Activated CD4-positive, alpha-beta T cell treated with anti-CD3 and anti-CD28 coated beads for 24 hours (primary cell): ENCODE measurements at regions not wholly inside any gene's neighbourhood (a gene's known extent, or its start where the extent isn't known, plus 50 kb on each side); places are given as distances from the start of the nearest gene placed in this dataset.
"Not testable (repeated sequence)": the region's sequence is repeated elsewhere in the genome, so short reads cannot be mapped to it uniquely, and the experiment has no call there.

Experiments used
- DNase-seq, 2 donors: peaks; one replicate each; pipeline ENCODE4 v3.0.0-alpha.2; 2020; ENCODE audit warnings: low read depth in 2 of 2

DNA sequence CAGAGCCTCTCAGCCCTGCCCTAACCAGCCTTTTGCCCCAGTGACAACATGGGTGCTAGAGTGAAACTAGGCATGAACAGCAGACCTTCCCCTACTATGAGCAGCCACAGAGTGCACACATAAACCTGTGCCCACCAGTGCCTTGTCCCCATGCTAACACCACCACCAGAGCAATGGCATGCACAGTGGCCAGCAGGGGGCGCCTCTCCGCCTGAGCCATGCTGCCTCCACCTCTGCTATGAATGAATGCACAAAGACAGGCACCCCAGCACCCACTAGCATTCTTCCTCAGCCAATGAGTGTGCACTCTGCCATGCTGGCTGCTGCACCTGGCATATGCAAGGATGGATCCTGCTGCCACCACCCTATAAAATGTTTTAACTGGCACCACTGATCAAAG, 286.9 kb upstream of the FGF16 start:
- DNase-seq, result peak; percentile 1 to 8

- DNase-seq, result no peak
Measured at GRCh38 chrX:77162777-77163176, 284.4 kb upstream of the FGF16 start.

- no peak for DNase-seq
Measured at GRCh38 chrX:77167993-77168392, 279.2 kb upstream of the FGF16 start.

DNA sequence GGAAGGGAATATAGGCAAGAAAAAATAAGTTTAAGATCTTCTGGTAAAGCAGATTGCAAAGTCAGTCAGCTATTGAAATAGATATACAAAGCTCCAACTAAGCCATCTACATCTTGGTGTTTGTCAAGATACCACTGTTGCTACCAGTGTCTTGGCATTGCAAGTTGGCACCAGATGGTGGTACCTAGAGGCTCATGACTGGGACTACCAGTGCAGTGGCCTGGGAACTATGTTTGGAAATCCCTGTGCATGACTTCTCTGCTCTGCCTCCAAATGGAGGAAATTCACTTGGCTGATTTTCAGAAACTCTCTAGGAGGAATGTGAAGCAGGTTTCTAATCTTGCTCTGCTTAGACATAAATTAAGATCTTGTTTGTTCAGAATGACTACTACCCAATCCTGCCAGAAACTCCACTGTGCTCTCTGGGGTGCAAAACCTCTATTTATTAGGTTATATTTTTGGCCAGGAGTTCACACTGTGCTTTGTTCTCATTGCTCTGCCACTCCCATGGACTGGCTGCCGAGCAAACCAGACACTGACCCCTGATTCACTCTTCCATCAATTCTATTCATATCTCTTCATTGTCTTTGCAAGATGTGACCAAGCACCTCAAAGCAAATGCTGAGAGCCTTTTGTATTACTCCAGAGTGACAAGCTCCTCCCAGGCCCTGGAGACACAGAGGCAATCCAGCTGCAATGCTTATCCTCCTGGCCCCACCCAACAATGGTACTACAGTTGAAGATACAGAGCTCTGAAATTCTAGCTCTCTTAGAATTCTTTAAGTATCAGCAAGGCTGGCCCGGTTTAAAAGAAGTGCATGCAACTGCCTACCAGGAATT, 272.3 kb upstream of the FGF16 start:
- no peak for DNase-seq

DNA sequence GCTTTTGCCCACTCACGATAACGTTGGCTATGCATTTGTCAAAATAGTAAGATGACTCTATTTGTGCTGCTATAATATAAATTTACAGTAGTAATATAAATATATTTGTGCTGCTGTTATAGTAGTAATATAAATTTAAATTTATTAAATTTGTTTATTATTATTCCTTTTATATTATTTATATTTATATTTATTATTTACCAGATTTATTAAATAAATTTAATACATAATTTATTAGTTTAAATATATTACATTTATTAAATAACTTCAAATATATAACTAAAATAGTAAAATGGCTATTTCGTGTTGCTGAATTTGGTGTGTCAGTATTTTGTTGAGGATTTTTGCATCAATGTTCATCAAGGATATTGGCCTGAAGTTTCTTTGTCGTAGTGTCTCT, 246.5 kb upstream of the FGF16 start:
- no peak for DNase-seq

DNA sequence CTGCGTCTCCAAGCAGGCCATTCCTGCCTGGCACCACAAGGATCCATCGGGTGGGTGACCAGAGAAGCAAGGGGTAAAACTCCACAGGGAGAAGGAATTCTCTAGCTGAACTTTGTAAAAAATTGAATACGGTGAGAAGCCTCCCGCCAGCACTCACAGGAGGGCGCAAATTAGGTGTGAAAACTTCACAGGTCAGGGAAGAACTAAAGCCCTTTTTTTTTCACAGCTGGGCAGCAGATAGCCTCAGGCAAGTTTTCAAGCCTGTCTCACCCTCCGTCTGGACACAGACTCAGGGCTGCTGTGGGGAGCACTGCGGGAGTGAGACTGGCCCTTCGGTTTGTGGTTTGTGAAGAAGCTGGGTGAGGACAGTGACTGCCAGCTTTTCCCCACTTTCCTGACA, 224.1 kb upstream of the FGF16 start:
- DNase-seq, result no peak

DNA sequence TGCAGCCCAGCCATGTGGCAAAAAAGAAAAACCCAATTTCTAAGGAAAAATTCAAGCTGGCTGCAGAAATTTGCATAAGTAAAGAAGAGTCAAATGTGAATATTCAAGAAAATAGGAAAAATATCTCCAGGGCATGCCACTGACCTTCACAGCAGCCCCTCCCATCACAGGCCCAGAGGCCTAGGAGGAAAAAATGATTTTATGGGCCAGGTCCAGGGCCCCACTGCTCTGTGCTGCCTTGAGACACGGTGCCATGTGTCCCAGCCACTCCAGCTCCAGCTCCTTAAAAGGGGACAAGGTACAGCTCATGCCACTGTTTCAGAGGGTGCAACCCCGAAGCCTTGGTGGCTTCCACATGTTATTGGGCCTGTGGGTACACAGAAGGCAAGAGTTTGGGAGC, 182.7 kb upstream of the FGF16 start:
- no peak for DNase-seq

DNA sequence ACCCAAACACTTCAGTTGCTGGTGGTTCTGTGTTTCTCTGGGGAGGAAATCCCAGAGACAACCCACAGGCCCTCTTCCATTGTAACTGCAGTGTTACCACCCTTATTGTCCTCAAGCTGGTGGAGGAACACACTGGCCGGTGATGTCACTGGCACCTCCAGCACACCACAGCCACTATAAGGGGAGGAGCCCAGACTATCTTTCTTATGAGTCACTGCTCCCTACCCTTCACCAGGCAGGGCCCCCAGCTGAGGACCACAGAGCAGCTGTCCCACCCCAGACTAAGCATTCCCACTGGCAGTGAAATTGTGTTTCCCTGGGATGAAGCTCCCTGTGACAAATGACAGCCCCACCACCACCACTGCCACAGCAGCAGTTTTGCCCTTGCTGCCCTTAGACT, 171.8 kb upstream of the FGF16 start:
- no peak for DNase-seq

DNA sequence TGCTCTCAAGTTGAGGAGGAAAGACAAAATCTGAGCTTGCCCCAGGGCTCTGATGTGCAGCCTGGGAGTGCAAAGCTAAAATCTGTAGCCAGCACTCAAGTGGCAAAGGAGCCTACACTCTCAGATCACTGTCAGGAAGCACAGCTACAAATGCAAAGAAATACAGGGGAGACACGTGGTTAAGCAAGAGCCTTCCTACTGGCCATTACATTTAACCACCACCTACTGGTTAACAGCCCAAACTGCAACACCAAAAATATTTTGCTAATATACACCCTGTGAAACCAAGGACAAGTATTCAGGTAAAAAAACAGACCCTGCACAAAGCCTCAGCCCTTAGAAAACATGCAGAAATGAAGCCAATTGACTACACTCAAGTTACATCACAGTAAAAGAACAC, 170.4 kb upstream of the FGF16 start:
- DNase-seq, result no peak

DNA sequence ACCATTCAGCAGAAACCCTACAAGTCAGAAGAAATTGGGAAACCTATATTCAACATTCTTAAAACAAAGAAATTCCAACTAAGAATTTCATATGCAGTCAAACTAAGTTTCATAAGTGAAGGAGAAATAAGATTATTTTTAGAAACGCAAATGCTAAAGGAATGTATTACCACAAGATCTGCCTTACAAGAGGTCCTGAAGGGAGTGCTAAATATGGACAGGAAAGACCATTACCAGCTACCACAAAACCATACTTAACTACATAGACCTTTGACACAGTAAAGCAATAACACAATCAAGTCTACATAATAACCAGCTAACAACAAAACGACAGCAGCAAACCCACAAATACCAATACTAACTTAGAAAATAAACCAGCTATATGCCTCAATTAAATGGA, 169.3 kb upstream of the FGF16 start:
- no peak for DNase-seq

DNA sequence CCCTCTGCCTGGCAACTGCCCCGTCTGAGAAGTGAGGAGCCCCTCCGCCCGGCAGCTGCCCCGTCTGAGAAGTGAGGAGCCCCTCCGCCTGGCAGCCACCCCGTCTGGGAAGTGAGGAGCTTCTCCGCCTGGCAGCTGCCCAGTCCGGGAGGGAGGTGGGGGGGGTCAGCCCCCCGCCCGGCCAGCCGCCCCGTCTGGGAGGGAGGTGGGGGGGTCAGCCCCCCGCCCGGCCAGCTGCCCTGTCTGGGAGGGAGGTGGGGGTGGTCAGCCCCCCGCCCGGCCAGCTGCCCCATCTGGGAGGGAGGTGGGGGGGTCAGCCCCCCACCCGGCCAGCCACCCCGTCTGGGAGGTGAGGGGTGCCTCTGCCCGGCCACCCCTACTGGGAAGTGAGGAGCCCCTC, 167.8 kb upstream of the FGF16 start:
- DNase-seq, result not testable (repeated sequence)

DNA sequence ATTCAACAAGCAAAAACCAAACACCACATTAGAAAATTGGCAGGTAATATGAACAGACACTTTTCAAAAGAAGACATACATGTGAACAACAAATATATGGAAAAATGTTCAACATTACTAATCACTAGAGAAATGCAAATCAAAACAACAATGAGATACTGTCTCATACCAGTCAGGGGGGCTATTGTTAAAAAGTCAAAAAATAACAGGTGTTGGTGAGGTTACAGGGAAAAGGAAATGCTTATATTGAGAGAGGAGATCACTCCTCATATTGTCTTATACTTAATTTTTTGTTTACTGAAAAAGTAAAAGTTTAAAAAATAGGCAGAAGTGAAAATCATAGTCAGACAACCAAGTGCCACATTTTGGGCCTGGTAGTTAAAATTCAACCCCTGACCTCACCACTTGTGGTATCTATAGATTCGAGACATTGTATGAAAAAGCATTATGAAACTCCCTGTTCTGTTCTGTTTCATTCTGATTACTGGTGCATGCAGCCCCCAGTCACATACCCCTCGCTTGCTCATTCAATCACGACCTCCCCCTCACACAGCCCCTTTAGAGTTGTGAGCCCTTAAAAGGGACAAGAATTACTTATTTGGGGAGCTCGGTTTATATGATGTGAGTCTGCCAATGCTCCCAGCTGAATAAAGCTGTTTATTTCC, 153.7 kb upstream of the FGF16 start:
- no peak for DNase-seq

- DNase-seq, result no peak
Measured at GRCh38 chrX:77298296-77298695, 148.9 kb upstream of the FGF16 start.

DNA sequence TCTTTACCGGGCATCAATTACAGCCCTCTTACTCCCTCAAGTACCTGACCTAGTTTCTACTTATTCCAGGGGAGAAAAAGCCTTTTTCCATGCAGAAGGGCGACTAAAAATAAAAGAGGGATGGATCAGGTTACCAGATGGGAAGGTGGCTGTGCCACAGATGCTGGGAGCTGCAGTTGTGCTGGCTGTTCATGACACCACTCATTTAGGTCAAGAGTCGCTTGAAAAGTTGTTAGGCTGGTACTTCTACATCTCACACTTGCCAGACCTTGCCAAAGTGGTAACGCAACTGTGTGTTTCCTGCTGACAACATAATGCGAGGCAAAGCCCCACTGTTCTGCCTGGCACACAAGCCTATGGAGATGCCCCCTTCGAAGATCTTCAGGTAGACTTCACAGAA, 148.4 kb upstream of the FGF16 start:
- no peak for DNase-seq

- no peak for DNase-seq
Measured at GRCh38 chrX:77299549-77299948, 147.6 kb upstream of the FGF16 start.

DNA sequence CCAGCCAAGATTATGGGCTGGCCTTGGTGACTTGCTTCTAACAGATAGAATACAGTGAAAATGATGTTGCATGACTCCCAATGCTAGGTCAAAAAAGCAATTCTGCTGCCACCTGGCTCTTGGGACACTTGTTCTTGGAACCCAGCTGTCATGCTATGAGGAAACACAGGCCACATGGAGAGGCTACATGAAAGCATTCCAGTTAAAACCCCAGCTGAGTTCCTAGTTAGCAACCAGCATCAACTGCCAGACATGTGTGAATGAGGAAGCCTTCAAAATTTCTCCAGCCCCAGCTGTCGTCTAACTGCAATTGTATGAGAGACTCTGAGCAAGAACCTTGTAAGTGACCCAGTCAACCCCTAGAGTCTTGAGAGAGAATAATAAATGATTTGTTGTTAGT, 105.2 kb upstream of the FGF16 start:
- no peak for DNase-seq

DNA sequence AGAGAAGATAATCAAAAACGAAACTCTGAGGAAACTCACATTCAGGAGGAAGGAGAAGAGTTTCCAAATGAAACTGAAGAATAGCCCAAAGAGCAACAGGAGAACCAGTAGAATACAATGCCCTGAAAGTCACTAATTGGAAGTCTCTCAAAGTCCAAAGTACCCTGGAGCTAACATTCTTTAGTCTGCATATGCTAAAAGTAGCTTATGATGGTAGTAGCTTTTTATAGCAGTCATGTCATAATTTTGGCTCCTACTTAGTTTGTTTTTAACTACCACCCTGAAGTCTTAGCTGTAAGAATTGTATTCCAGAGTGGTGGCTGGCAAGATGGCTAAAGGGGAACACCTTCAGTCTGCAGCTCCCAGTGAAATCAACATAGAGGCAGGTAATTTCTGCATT, 100.3 kb upstream of the FGF16 start:
- no peak for DNase-seq

GRCh38 chrX:77347572-77347971, 99.6 kb upstream of the FGF16 start:
- no peak for DNase-seq

DNA sequence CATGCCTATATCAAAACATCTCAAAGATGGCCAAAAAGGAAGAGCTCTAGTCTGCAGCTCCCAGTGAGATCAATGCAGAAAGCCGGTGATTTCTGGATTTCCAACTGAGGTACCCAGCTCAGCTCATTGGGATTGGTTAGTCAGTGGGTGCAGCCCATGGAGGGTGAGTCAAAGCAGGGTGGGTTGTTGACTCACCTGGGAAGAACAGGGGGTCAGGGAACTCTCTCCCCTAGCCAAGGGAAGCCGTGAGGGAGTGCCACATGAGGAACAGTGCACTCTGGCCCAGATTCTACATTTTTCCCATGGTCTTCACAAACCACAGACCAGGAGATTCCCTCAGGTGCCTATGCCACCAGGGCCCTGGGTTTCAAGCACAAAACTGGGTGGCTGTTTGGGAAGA, 57.3 kb upstream of the FGF16 start:
- no peak for DNase-seq

DNA sequence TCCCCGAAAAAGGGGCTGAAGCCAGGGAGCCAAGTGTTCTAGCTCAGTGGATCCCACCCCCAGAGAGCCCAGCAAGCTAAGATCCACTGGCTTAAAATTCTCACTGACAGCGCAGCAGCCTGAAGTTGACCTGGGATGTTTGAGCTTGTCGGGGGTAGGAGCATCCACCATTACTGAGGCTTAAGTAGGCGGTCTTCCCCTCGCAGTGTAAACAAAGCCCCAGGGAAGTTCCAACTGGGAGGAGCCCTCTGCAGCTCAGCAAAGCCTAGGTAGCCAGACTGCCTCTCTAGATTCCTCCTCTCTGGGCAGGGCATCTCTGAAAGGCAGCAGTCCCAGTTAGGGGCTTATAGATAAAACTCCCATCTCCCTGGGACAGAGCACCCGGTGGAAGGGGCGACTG, 56.8 kb upstream of the FGF16 start:
- DNase-seq, result not testable (repeated sequence)

DNA sequence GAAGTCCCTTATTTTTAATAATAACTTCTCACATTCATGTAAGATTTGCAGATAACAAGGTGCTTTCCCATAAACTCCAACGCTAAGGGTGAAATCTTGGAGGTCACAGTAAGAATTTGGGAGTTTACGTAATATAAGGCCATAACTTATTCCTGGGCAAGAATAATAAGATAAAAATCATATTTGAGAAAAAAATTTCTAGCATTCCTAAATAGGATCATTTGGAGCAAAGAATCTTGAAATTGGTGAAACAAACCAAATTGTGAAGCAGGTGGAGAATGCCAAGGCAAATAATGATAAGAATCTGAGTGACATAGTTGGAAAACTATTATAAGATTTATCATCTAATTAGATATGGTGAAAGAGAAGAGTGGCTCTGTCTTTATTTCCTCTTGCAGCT, 50.4 kb upstream of the FGF16 start:
- DNase-seq, result no peak
